ENCODE measurements at regions not wholly inside any gene's neighbourhood (a gene's known extent, or its start where the extent isn't known, plus 50 kb on each side); places are given as distances from the start of the nearest gene placed in this dataset.

- TF ChIP-seq, protein P1, sequence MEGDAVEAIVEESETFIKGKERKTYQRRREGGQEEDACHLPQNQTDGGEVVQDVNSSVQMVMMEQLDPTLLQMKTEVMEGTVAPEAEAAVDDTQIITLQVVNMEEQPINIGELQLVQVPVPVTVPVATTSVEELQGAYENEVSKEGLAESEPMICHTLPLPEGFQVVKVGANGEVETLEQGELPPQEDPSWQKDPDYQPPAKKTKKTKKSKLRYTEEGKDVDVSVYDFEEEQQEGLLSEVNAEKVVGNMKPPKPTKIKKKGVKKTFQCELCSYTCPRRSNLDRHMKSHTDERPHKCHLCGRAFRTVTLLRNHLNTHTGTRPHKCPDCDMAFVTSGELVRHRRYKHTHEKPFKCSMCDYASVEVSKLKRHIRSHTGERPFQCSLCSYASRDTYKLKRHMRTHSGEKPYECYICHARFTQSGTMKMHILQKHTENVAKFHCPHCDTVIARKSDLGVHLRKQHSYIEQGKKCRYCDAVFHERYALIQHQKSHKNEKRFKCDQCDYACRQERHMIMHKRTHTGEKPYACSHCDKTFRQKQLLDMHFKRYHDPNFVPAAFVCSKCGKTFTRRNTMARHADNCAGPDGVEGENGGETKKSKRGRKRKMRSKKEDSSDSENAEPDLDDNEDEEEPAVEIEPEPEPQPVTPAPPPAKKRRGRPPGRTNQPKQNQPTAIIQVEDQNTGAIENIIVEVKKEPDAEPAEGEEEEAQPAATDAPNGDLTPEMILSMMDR (IDR thresholded peaks at IDR 0.05) = no peak
- TF ChIP-seq POLR2A (IDR thresholded peaks at IDR 0.05) = no peak
These were observed 175.4 kb upstream of the PWP1 start for GRCh38 chr12:107510211-107510610.

Data from esophagus squamous epithelium (tissue), 4 donors.